PC-3 (cell line): ENCODE measurements at regions not wholly inside any gene's neighbourhood (a gene's known extent, or its start where the extent isn't known, plus 50 kb on each side); places are given as distances from the start of the nearest gene placed in this dataset.

Experiments
- ATAC-seq: fragments of 200-7000 bp; cut with Tn5 transposase; 2 replicates; pipeline ENCODE4 v1.9.1; 2020; ENCODE audit warnings: mild to moderate bottlenecking, moderate library complexity
- BruUV-seq: library from RNA; stranded (reverse); fragments of 400-500 nt; replicated peaks from 2 replicates; lab custom pipeline; 2021; lab: Mats Ljungman, UMichigan
- CTCF ChIA-PET: fragments of 300-600 bp; sonication (Branson Sonifier 250); formaldehyde crosslinking; loops from one replicate; lab custom pipeline; 2022; ENCODE audit warnings: antibody characterized with exemption; lab: Charles Lee
- POLR2A ChIA-PET: fragments of 300-600 bp; sonication (Branson Sonifier 250); formaldehyde crosslinking; loops from one replicate; lab custom pipeline; 2022; ENCODE audit warnings: antibody characterized with exemption; ENCODE audit not compliant: unreplicated experiment; lab: Charles Lee
- DNase-seq: peaks from one replicate; pipeline ENCODE4 v3.0.0-alpha.2; 2015
- H2AFZ ChIP-seq: fragments of 300-600 bp; sonication (generic); 2 replicates; pipeline ENCODE4 v1.6.0; 2016; ENCODE audit warnings: antibody characterized with exemption, low read length
- H3F3A ChIP-seq: fragments of 300-600 bp; sonication (generic); one replicate; pipeline ENCODE4 v1.6.0; 2017; ENCODE audit warnings: antibody characterized with exemption, low read length, control low read depth, mild to moderate bottlenecking; ENCODE audit not compliant: unreplicated experiment
- H3K27ac ChIP-seq: fragments of 300-600 bp; sonication (generic); 2 replicates; pipeline ENCODE4 v1.5.1; 2016; ENCODE audit warnings: mild to moderate bottlenecking, low read length
- H3K27me3 ChIP-seq: fragments of 300-600 bp; sonication (generic); 2 replicates; pipeline ENCODE4 v1.6.1; 2016; ENCODE audit warnings: low read length, mixed read lengths
- H3K36me3 ChIP-seq: fragments of 300-600 bp; sonication (generic); 2 replicates; pipeline ENCODE4 v1.6.1; 2016; ENCODE audit warnings: low read depth, mixed run types, low read length, mixed read lengths
- H3K4me1 ChIP-seq: fragments of 300-600 bp; sonication (generic); 2 replicates; pipeline ENCODE4 v1.5.1; 2016; ENCODE audit warnings: low read length; ENCODE audit not compliant: insufficient read depth
- H3K4me2 ChIP-seq: fragments of 300-600 bp; sonication (generic); 2 replicates; pipeline ENCODE4 v1.6.0; 2016; ENCODE audit warnings: low read length
- H3K4me3 ChIP-seq: fragments of 300-600 bp; sonication (generic); 2 replicates; pipeline ENCODE4 v1.5.1; 2016; ENCODE audit warnings: mild to moderate bottlenecking, low read length, mixed read lengths
- H3K79me2 ChIP-seq: fragments of 300-600 bp; sonication (generic); 2 replicates; pipeline ENCODE4 v1.6.1; 2017; ENCODE audit warnings: low read length, mixed read lengths
- H3K9ac ChIP-seq: fragments of 300-600 bp; sonication (generic); 2 replicates; pipeline ENCODE4 v1.6.0; 2016; ENCODE audit warnings: mild to moderate bottlenecking, low read length
- H3K9me2 ChIP-seq: fragments of 300-600 bp; sonication (generic); replicated peaks from 2 replicates; pipeline ENCODE4 v1.6.1; 2016; ENCODE audit warnings: mixed run types, low read length, mixed read lengths
- H3K9me3 ChIP-seq: fragments of 300-600 bp; sonication (generic); 2 replicates; pipeline ENCODE4 v1.6.1; 2016; ENCODE audit warnings: low read length, mixed read lengths
- H4K20me1 ChIP-seq: fragments of 300-600 bp; sonication (generic); 2 replicates; pipeline ENCODE4 v1.6.1; 2016; ENCODE audit warnings: low read length, mixed read lengths
- CTCF ChIP-seq: fragments of 300-600 bp; sonication (generic); conservative IDR thresholded peaks from 2 replicates; pipeline ENCODE4 v1.5.1; 2017; ENCODE audit warnings: antibody characterized with exemption, low read depth, mild to moderate bottlenecking, low read length
- EZH2 ChIP-seq: fragments of 300-600 bp; sonication (generic); IDR thresholded peaks from one replicate; pipeline ENCODE4 v1.6.1; 2017; ENCODE audit warnings: antibody characterized with exemption, mild to moderate bottlenecking, low read length; ENCODE audit not compliant: unreplicated experiment
- EZH2phosphoT487 ChIP-seq: fragments of 300-600 bp; sonication (generic); IDR thresholded peaks from 2 replicates; pipeline ENCODE4 v1.6.1; 2018; ENCODE audit warnings: mild to moderate bottlenecking, antibody characterized with exemption, low read length, borderline replicate concordance
- intact Hi-C: fragments of 100-400 bp; cut with micrococcal nuclease; formaldehyde crosslinking; loops from 2 replicates; pipeline ENCODE4 v1.9.0; 2023

- no peak for TF ChIP-seq EZH2
- TF ChIP-seq CTCF = no peak
- no peak for TF ChIP-seq EZH2phosphoT487
- no peaks in the 10 kb centered on the region for H3K4me1 ChIP-seq
- no peaks in the 10 kb centered on the region for H3F3A ChIP-seq
- H3K9me2 ChIP-seq = no peaks in the 10 kb centered on the region
- H4K20me1 ChIP-seq = no peaks in the 10 kb centered on the region
- no TSS peak for BruUV-seq
- no peak overlapping the region for H3K27ac ChIP-seq
- POLR2A ChIA-PET = no interaction called here
- ATAC-seq (no peak), DNase-seq (no peak)
- H3K4me3 ChIP-seq = no peak overlapping the region
- H3K36me3 ChIP-seq = no peaks in the 10 kb centered on the region
- H3K9me3 ChIP-seq = 0 out of 2 replicates have a peak, but pooled peaks cover 10% of the 10 kb centered on the region
- H3K4me2 ChIP-seq = no peak overlapping the region
- intact Hi-C loops = no loop called here
- no peak overlapping the region for H3K9ac ChIP-seq
- no peaks in the 10 kb centered on the region for H3K79me2 ChIP-seq
- no peak overlapping the region for H2AFZ ChIP-seq
- no peaks in the 10 kb centered on the region for H3K27me3 ChIP-seq
- CTCF ChIA-PET = no interaction called here
Observed at GRCh38 chr14:83053022-83053710, 1519.5 kb upstream of the SEL1L start.

GRCh38 chr14:83058068-83058467 is 1524.4 kb upstream of the SEL1L start:
- Histone ChIP-seq H3K4me1 (no peaks in the 10 kb centered on the region), H3K79me2 (no peaks in the 10 kb centered on the region), H4K20me1 (no peaks in the 10 kb centered on the region), H3K4me2 (no peak overlapping the region), H3K9me2 (no peaks in the 10 kb centered on the region), H2AFZ (no peak overlapping the region), H3K9me3 (0 out of 2 replicates have a peak, but pooled peaks cover 7% of the 10 kb centered on the region), H3K4me3 (no peak overlapping the region), H3K27me3 (no peaks in the 10 kb centered on the region), H3K9ac (no peak overlapping the region), H3K36me3 (no peaks in the 10 kb centered on the region), H3F3A (no peaks in the 10 kb centered on the region), H3K27ac (no peak overlapping the region)
- ChIA-PET CTCF (no interaction called here), POLR2A (no interaction called here)
- TF ChIP-seq EZH2 (no peak), EZH2phosphoT487 (no peak), CTCF (no peak)
- BruUV-seq = no TSS peak
- DNase-seq (no peak), ATAC-seq (no peak)
- intact Hi-C loops = no loop called here

- CTCF ChIA-PET = no interaction called here
- H3K9me3 ChIP-seq = 0 out of 2 replicates have a peak, but pooled peaks cover 5% of the 10 kb centered on the region
- H2AFZ ChIP-seq = no peak overlapping the region
- no peaks in the 10 kb centered on the region for H3K4me1 ChIP-seq
- intact Hi-C loops = loop anchor here (2.0 kb wide), 1 partner anchor 1081 kb away; no protein-coding TSS in a partner anchor
- no peaks in the 10 kb centered on the region for H3K27me3 ChIP-seq
- no peak overlapping the region for H3K4me3 ChIP-seq
- POLR2A ChIA-PET = no interaction called here
- H3K9ac ChIP-seq = no peak overlapping the region
- H3K4me2 ChIP-seq = no peak overlapping the region
- no peaks in the 10 kb centered on the region for H3F3A ChIP-seq
- H3K36me3 ChIP-seq = no peaks in the 10 kb centered on the region
- ATAC-seq (no peak), DNase-seq (peak; percentile 50)
- no TSS peak for BruUV-seq
- TF ChIP-seq CTCF = peak; percentile 47; the same call in 1 of the 2 replicates
- TF ChIP-seq EZH2 = no peak
- no peak overlapping the region for H3K27ac ChIP-seq
- no peaks in the 10 kb centered on the region for H3K79me2 ChIP-seq
- H3K9me2 ChIP-seq = no peaks in the 10 kb centered on the region
- H4K20me1 ChIP-seq = no peaks in the 10 kb centered on the region
Observed at GRCh38 chr14:83071888-83072501, 1538.3 kb upstream of the SEL1L start.
